WTC11 (cell line): ENCODE measurements at regions not wholly inside any gene's neighbourhood (a gene's known extent, or its start where the extent isn't known, plus 50 kb on each side); places are given as distances from the start of the nearest gene placed in this dataset.

Experiments
- ATAC-seq: fragments of 200-7000 bp; cut with Tn5 transposase; 2 replicates; pipeline ENCODE4 v1.10.0; 2021; ENCODE audit warnings: mild to moderate bottlenecking, moderate library complexity
- CTCF ChIA-PET: fragments of 300-600 bp; sonication (Branson Sonifier 250); formaldehyde crosslinking; loops from one replicate; lab custom pipeline; 2021; ENCODE audit warnings: antibody characterized with exemption; lab: Charles Lee
- POLR2A ChIA-PET: fragments of 350-600 bp; sonication (Branson Sonifier 250); formaldehyde crosslinking; loops from one replicate; lab custom pipeline; 2021; ENCODE audit warnings: antibody characterized with exemption; lab: Charles Lee
- DNase-seq: peaks from one replicate; pipeline ENCODE4 v3.0.0; 2021; ENCODE audit warnings: low spot score
- H3K27ac Mint-ChIP-seq: 2 replicates; pipeline ENCODE4 v1.8.0; 2021; ENCODE audit warnings: mixed read lengths
- H3K27me3 Mint-ChIP-seq: 2 replicates; pipeline ENCODE4 v1.8.0; 2021; ENCODE audit warnings: low read depth, mild to moderate bottlenecking, moderate library complexity, mixed read lengths
- H3K36me3 Mint-ChIP-seq: 2 replicates; pipeline ENCODE4 v1.8.0; 2021; ENCODE audit warnings: mixed read lengths
- H3K4me1 Mint-ChIP-seq: 2 replicates; pipeline ENCODE4 v1.8.0; 2022; ENCODE audit warnings: mixed read lengths
- H3K4me3 Mint-ChIP-seq: 2 replicates; pipeline ENCODE4 v1.8.0; 2021; ENCODE audit warnings: mild to moderate bottlenecking, moderate library complexity, mixed read lengths
- H3K9me3 Mint-ChIP-seq: 2 replicates; pipeline ENCODE4 v1.8.0; 2021; ENCODE audit warnings: mixed read lengths
- AR ChIP-seq: fragments of 250-450 bp; sonication (Bioruptor Pico); IDR thresholded peaks from 2 replicates; pipeline ENCODE4 v1.9.0; 2021; ENCODE audit warnings: mild to moderate bottlenecking
- ATF1 ChIP-seq: sonication (generic); formaldehyde crosslinking; IDR thresholded peaks from 2 replicates; pipeline ENCODE4 v1.8.1; 2023; ENCODE audit warnings: mild to moderate bottlenecking, moderate library complexity, missing genetic modification reagents
- ATF3 ChIP-seq: sonication (generic); formaldehyde crosslinking; conservative IDR thresholded peaks from 2 replicates; pipeline ENCODE4 v1.8.1; 2022; ENCODE audit warnings: mild to moderate bottlenecking, missing genetic modification reagents
- CBFB ChIP-seq: sonication (generic); formaldehyde crosslinking; IDR thresholded peaks from 2 replicates; pipeline ENCODE4 v1.8.1; 2022; ENCODE audit warnings: mild to moderate bottlenecking, low read depth, missing genetic modification reagents
- CREM ChIP-seq: sonication (generic); formaldehyde crosslinking; IDR thresholded peaks from 2 replicates; pipeline ENCODE4 v1.8.1; 2022; ENCODE audit warnings: mild to moderate bottlenecking, missing genetic modification reagents, moderate library complexity
- E2F4 ChIP-seq: sonication (generic); formaldehyde crosslinking; IDR thresholded peaks from 2 replicates; pipeline ENCODE4 v1.8.1; 2022; ENCODE audit warnings: low read depth, mild to moderate bottlenecking, moderate library complexity, missing genetic modification reagents, borderline replicate concordance
- ETV6 ChIP-seq: sonication (generic); formaldehyde crosslinking; IDR thresholded peaks from 2 replicates; pipeline ENCODE4 v1.8.1; 2022; ENCODE audit warnings: mild to moderate bottlenecking, missing genetic modification reagents
- FOXK1 ChIP-seq: sonication (generic); formaldehyde crosslinking; IDR thresholded peaks from 2 replicates; pipeline ENCODE4 v1.8.0; 2022; ENCODE audit warnings: mild to moderate bottlenecking, moderate library complexity, missing genetic modification reagents
- FOXP1 ChIP-seq: sonication (generic); formaldehyde crosslinking; IDR thresholded peaks from 2 replicates; pipeline ENCODE4 v1.8.0; 2022; ENCODE audit warnings: missing genetic modification reagents, mild to moderate bottlenecking, moderate library complexity, borderline replicate concordance
- GTF2I ChIP-seq: fragments of 250-450 bp; sonication (Bioruptor Pico); conservative IDR thresholded peaks from 2 replicates; pipeline ENCODE4 v1.4.0; 2021; ENCODE audit warnings: mild to moderate bottlenecking
- IRF1 ChIP-seq: sonication (generic); formaldehyde crosslinking; IDR thresholded peaks from 2 replicates; pipeline ENCODE4 v1.8.0; 2023; ENCODE audit warnings: missing genetic modification reagents
- KAT7 ChIP-seq: sonication (generic); formaldehyde crosslinking; IDR thresholded peaks from 2 replicates; pipeline ENCODE4 v1.8.1; 2023; ENCODE audit warnings: missing genetic modification reagents, mild to moderate bottlenecking, borderline replicate concordance
- MAX ChIP-seq: sonication (generic); formaldehyde crosslinking; IDR thresholded peaks from 2 replicates; pipeline ENCODE4 v1.8.0; 2022; ENCODE audit warnings: mild to moderate bottlenecking, missing genetic modification reagents
- MXD4 ChIP-seq: fragments of 250-450 bp; sonication (Bioruptor Pico); IDR thresholded peaks from 2 replicates; pipeline ENCODE4 v1.8.0; 2021; ENCODE audit warnings: mild to moderate bottlenecking, moderate library complexity, borderline replicate concordance
- MYBL2 ChIP-seq: sonication (generic); formaldehyde crosslinking; IDR thresholded peaks from 2 replicates; pipeline ENCODE4 v1.8.1; 2023; ENCODE audit warnings: mild to moderate bottlenecking, moderate library complexity, missing genetic modification reagents
- NR1H2 ChIP-seq: sonication (generic); formaldehyde crosslinking; IDR thresholded peaks from 2 replicates; pipeline ENCODE4 v1.9.0; 2021; ENCODE audit warnings: mild to moderate bottlenecking, moderate library complexity, missing genetic modification reagents
- NR2C2 ChIP-seq: sonication (generic); formaldehyde crosslinking; IDR thresholded peaks from 2 replicates; pipeline ENCODE4 v1.8.0; 2022; ENCODE audit warnings: mild to moderate bottlenecking, missing genetic modification reagents
- PREB ChIP-seq: sonication (generic); formaldehyde crosslinking; IDR thresholded peaks from 2 replicates; pipeline ENCODE4 v1.8.1; 2022; ENCODE audit warnings: mild to moderate bottlenecking, missing genetic modification reagents, moderate library complexity, borderline replicate concordance
- SOX15 ChIP-seq: fragments of 250-450 bp; sonication (Bioruptor Pico); IDR thresholded peaks from 2 replicates; pipeline ENCODE4 v1.9.0; 2021; ENCODE audit warnings: mild to moderate bottlenecking
- ZBTB43 ChIP-seq: sonication (generic); formaldehyde crosslinking; IDR thresholded peaks from 2 replicates; pipeline ENCODE4 v1.8.1; 2023; ENCODE audit warnings: mild to moderate bottlenecking, missing genetic modification reagents
- ZNF138 ChIP-seq: sonication (generic); formaldehyde crosslinking; conservative IDR thresholded peaks from 2 replicates; pipeline ENCODE4 v1.8.1; 2022; ENCODE audit warnings: mild to moderate bottlenecking, moderate library complexity, missing genetic modification reagents
- ZNF396 ChIP-seq: fragments of 250-450 bp; sonication (Bioruptor Pico); IDR thresholded peaks from 2 replicates; pipeline ENCODE4 v1.8.0; 2021; ENCODE audit warnings: mild to moderate bottlenecking, moderate library complexity, borderline replicate concordance
- ZNF512 ChIP-seq: sonication (generic); formaldehyde crosslinking; IDR thresholded peaks from 2 replicates; pipeline ENCODE4 v1.8.1; 2022; ENCODE audit warnings: missing genetic modification reagents, borderline replicate concordance

GRCh38 chr14:22158560-22158959, 430.5 kb downstream of the DAD1 start:
- no peaks in the 10 kb centered on the region for H3K27me3 Mint-ChIP-seq
- H3K4me3 Mint-ChIP-seq: no peak overlapping the region
- H3K4me1 Mint-ChIP-seq: peaks cover 19% of the 10 kb centered on the region
- TF ChIP-seq ETV6: no peak
- no peak for TF ChIP-seq KAT7 (CRISPR knock-in tag)
- no peak for TF ChIP-seq MYBL2
- no peak for TF ChIP-seq CBFB (CRISPR knock-in tag)
- no peak for TF ChIP-seq AR (CRISPR knock-in tag)
- POLR2A ChIA-PET: no interaction called here
- CTCF ChIA-PET: interaction anchor here (0.9 to 1.3 kb wide), 3 partner anchors 14 to 58 kb away, joined by 3 read pairs; no protein-coding TSS in a partner anchor
- DNase-seq (no peak), ATAC-seq (no peak)
- H3K27ac Mint-ChIP-seq: no peak overlapping the region
- H3K36me3 Mint-ChIP-seq: peaks cover 4% of the 10 kb centered on the region
- H3K9me3 Mint-ChIP-seq: peaks cover 18% of the 10 kb centered on the region

- ChIA-PET POLR2A (no interaction called here), CTCF (interaction anchor here (1.2 kb wide), 1 partner anchor 25 kb away, joined by 3 read pairs; no protein-coding TSS in a partner anchor)
- H3K27ac Mint-ChIP-seq: no peak overlapping the region
These were observed 433.5 kb downstream of the DAD1 start for GRCh38 chr14:22155571-22155970.

GRCh38 chr14:22152903-22153302, 436.1 kb downstream of the DAD1 start:
- Mint-ChIP-seq H3K4me1 (peaks cover 11% of the 10 kb centered on the region), H3K27me3 (peaks cover 3% of the 10 kb centered on the region; the same call in 1 of the 2 replicates), H3K27ac (no peak overlapping the region), H3K36me3 (peaks cover 32% of the 10 kb centered on the region), H3K4me3 (no peak overlapping the region), H3K9me3 (peaks cover 58% of the 10 kb centered on the region)
- no peak for ATAC-seq
- ChIA-PET CTCF (no interaction called here), POLR2A (no interaction called here)
- DNase-seq: no peak
- TF ChIP-seq IRF1 (CRISPR knock-in tag) (no peak), SOX15 (CRISPR knock-in tag) (no peak), ATF3 (CRISPR knock-in tag) (no peak), FOXK1 (CRISPR knock-in tag) (no peak), PREB (CRISPR knock-in tag) (no peak), ZNF138 (CRISPR knock-in tag) (no peak), MXD4 (CRISPR knock-in tag) (no peak), GTF2I (CRISPR knock-in tag) (no peak), ATF1 (no peak), E2F4 (CRISPR knock-in tag) (no peak)

More at GRCh38 chr14:22155571-22155970, 433.5 kb downstream of the DAD1 start:
- Mint-ChIP-seq H3K4me1 (peaks cover 11% of the 10 kb centered on the region), H3K27me3 (peaks cover 3% of the 10 kb centered on the region; the same call in 1 of the 2 replicates), H3K36me3 (peaks cover 28% of the 10 kb centered on the region), H3K9me3 (peaks cover 45% of the 10 kb centered on the region), H3K4me3 (no peak overlapping the region)
- no peak for ATAC-seq
- DNase-seq: no peak
- TF ChIP-seq ZBTB43 (CRISPR knock-in tag): no peak
- no peak for TF ChIP-seq FOXP1 (CRISPR knock-in tag)
- TF ChIP-seq ZNF512 (CRISPR knock-in tag): no peak
- TF ChIP-seq GTF2I (CRISPR knock-in tag): no peak
- TF ChIP-seq NR2C2: no peak
- no peak for TF ChIP-seq ZNF396
- no peak for TF ChIP-seq CBFB (CRISPR knock-in tag)
- no peak for TF ChIP-seq MAX (CRISPR knock-in tag)
- no peak for TF ChIP-seq SOX15 (CRISPR knock-in tag)
- TF ChIP-seq CREM: no peak
- TF ChIP-seq NR1H2 (CRISPR knock-in tag): no peak
